Caco-2 (cell line): ENCODE measurements at regions not wholly inside any gene's neighbourhood (a gene's known extent, or its start where the extent isn't known, plus 50 kb on each side); places are given as distances from the start of the nearest gene placed in this dataset.
"Not testable (repeated sequence)": the region's sequence is repeated elsewhere in the genome, so short reads cannot be mapped to it uniquely, and the experiment has no call there.

Experiments
- BruUV-seq: library from RNA; stranded (reverse); fragments of 400-500 nt; replicated peaks from 2 replicates; lab custom pipeline; 2021; lab: Mats Ljungman, UMichigan
- CTCF ChIA-PET: fragments of 300-600 bp; sonication (Branson Sonifier 250); formaldehyde crosslinking; loops from one replicate; lab custom pipeline; 2022; ENCODE audit warnings: antibody characterized with exemption; lab: Charles Lee
- POLR2A ChIA-PET: fragments of 300-600 bp; sonication (Branson Sonifier 250); formaldehyde crosslinking; loops from one replicate; lab custom pipeline; 2022; ENCODE audit warnings: antibody characterized with exemption; lab: Charles Lee
- DNase-seq, 2 experiments: peaks; one replicate each; pipeline versions ENCODE4 v3.0.0 to v3.0.0-alpha.2; 2020 to 2022
- H3K27me3 ChIP-seq: replicated peaks from 2 replicates; pipeline ENCODE4 v1.6.0; 2011; ENCODE audit warnings: low read length; ENCODE audit not compliant: control insufficient read depth, insufficient read depth
- H3K36me3 ChIP-seq: 2 replicates; pipeline ENCODE4 v1.5.1; 2011; ENCODE audit warnings: low read length; ENCODE audit not compliant: control insufficient read depth, insufficient read depth
- H3K4me1 ChIP-seq: fragments of 250-450 bp; sonication (Bioruptor Pico); 2 replicates; pipeline ENCODE4 v1.5.1; 2020; ENCODE audit warnings: mild to moderate bottlenecking
- H3K4me3 ChIP-seq: 2 replicates; pipeline ENCODE4 v1.5.1; 2011; ENCODE audit warnings: low read depth, mild to moderate bottlenecking, control low read depth, low read length
- H3K9me3 ChIP-seq: fragments of 250-450 bp; sonication (Bioruptor Pico); 2 replicates; pipeline ENCODE4 v1.5.1; 2020; ENCODE audit warnings: mild to moderate bottlenecking, moderate library complexity
- H3K27ac Mint-ChIP-seq: one replicate; pipeline ENCODE4 v1.8.0; 2022; ENCODE audit warnings: mixed read lengths; ENCODE audit not compliant: unreplicated experiment
- H3K27me3 Mint-ChIP-seq: one replicate; pipeline ENCODE4 v1.8.0; 2022; ENCODE audit warnings: mixed read lengths; ENCODE audit not compliant: insufficient read depth, unreplicated experiment
- H3K36me3 Mint-ChIP-seq: one replicate; pipeline ENCODE4 v1.8.0; 2022; ENCODE audit warnings: mild to moderate bottlenecking, mixed read lengths; ENCODE audit not compliant: insufficient read depth, unreplicated experiment
- H3K4me1 Mint-ChIP-seq: one replicate; pipeline ENCODE4 v1.8.0; 2022; ENCODE audit warnings: low read depth, mixed read lengths; ENCODE audit not compliant: unreplicated experiment
- H3K4me3 Mint-ChIP-seq: one replicate; pipeline ENCODE4 v1.8.0; 2022; ENCODE audit warnings: mild to moderate bottlenecking, moderate library complexity, mixed read lengths; ENCODE audit not compliant: unreplicated experiment
- H3K9me3 Mint-ChIP-seq: one replicate; pipeline ENCODE4 v1.8.0; 2022; ENCODE audit warnings: mixed read lengths; ENCODE audit not compliant: unreplicated experiment
- CTCF ChIP-seq, 2 experiments: fragments of 200-600 bp in 1 of 2; IDR thresholded peaks; 1 replicate in 1 of 2; 2 replicates in 1 of 2; pipeline versions ENCODE4 v1.5.1 to v1.8.0; 2011 to 2022; ENCODE audit warnings: antibody characterized with exemption in 1 of 2, control low read depth in 1 of 2, inconsistent platforms in 1 of 2, low read depth in 1 of 2, low read length in 1 of 2, mild to moderate bottlenecking in 1 of 2, moderate library complexity in 1 of 2; ENCODE audit not compliant: insufficient read depth in 1 of 2, severe bottlenecking in 1 of 2, unreplicated experiment in 1 of 2
- intact Hi-C: fragments of 100-400 bp; cut with micrococcal nuclease; formaldehyde crosslinking; loops from one replicate; pipeline ENCODE4 v1.10.0; 2022; ENCODE audit not compliant: unreplicated experiment

- no peak overlapping the region for H3K27ac Mint-ChIP-seq
- no peak for DNase-seq
- Histone ChIP-seq H3K27me3 (no peaks in the 10 kb centered on the region), H3K4me3 (no peak overlapping the region), H3K4me1 (peaks cover 28% of the 10 kb centered on the region), H3K36me3 (no peaks in the 10 kb centered on the region), H3K9me3 (peaks cover 19% of the 10 kb centered on the region)
- CTCF ChIA-PET: interaction anchor here (0.6 kb wide), 1 partner anchor 1995 kb away, joined by 3 read pairs; no protein-coding TSS in a partner anchor
- H3K4me3 Mint-ChIP-seq: no peak overlapping the region
- intact Hi-C loops: no loop called here
- TF ChIP-seq CTCF (IDR thresholded peaks at IDR 0.05; ENCODE audit: insufficient read depth in 1 of 2, low read depth in 1 of 2, low read length in 1 of 2, severe bottlenecking in 1 of 2, unreplicated experiment in 1 of 2): no peak
- no peaks in the 10 kb centered on the region for H3K27me3 Mint-ChIP-seq
- peaks cover 22% of the 10 kb centered on the region for H3K4me1 Mint-ChIP-seq
- POLR2A ChIA-PET: no interaction called here
- peaks cover 22% of the 10 kb centered on the region for H3K9me3 Mint-ChIP-seq
- BruUV-seq: no TSS peak
- H3K36me3 Mint-ChIP-seq: peaks cover 6% of the 10 kb centered on the region
Observed at GRCh38 chr3:194054540-194054939, 81.4 kb upstream of the HES1 start.

GRCh38 chr3:194054961-194055360 lies 81.0 kb upstream of the HES1 start:
- BruUV-seq: no TSS peak
- no peak for TF ChIP-seq CTCF (IDR thresholded peaks at IDR 0.05; ENCODE audit: insufficient read depth in 1 of 2, low read depth in 1 of 2, low read length in 1 of 2, severe bottlenecking in 1 of 2, unreplicated experiment in 1 of 2)

DNA sequence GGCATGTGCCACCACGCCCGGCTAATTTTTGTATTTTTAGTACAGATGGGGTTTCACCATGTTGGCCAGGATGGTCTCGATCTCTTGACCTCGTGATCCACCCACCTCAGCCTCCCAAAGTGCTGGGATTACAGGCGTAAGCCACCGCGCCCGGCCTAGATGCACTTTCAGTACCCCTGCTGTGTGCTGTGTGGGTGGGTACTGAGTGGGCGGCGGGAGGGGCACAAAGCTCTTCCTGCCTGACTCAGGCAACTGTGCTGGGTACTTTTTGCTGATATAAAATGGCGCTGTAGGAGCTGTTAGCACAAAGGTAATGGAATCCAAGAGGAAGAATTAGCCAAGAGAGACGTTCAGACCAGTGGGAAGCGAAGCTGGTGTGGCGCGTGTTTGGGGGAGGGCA lies 79.6 kb upstream of the HES1 start:
- peaks cover 43% of the 10 kb centered on the region for H3K4me1 ChIP-seq
- H3K27me3 Mint-ChIP-seq: not testable (repeated sequence)
- peak overlapping the region; percentile 75 for H3K4me3 Mint-ChIP-seq

More at GRCh38 chr3:194054961-194055360, 81.0 kb upstream of the HES1 start:
- Histone ChIP-seq H3K9me3 (peaks cover 19% of the 10 kb centered on the region), H3K27me3 (no peaks in the 10 kb centered on the region), H3K4me1 (peaks cover 30% of the 10 kb centered on the region), H3K36me3 (no peaks in the 10 kb centered on the region), H3K4me3 (no peak overlapping the region)
- peaks cover 6% of the 10 kb centered on the region for H3K36me3 Mint-ChIP-seq
- ChIA-PET POLR2A (interaction anchor here (0.5 kb wide), 1 partner anchor 76 kb away, joined by 11 read pairs; no protein-coding TSS in a partner anchor), CTCF (no interaction called here)
- intact Hi-C loops: no loop called here
- H3K9me3 Mint-ChIP-seq: peaks cover 22% of the 10 kb centered on the region
- H3K27me3 Mint-ChIP-seq: no peaks in the 10 kb centered on the region
- DNase-seq: no peak
- H3K27ac Mint-ChIP-seq: no peak overlapping the region
- peaks cover 23% of the 10 kb centered on the region for H3K4me1 Mint-ChIP-seq
- no peak overlapping the region for H3K4me3 Mint-ChIP-seq

More for the DNA sequence above, 79.6 kb upstream of the HES1 start:
- Mint-ChIP-seq H3K9me3 (peaks cover 22% of the 10 kb centered on the region), H3K27ac (peak overlapping the region; percentile 59), H3K4me1 (peaks cover 33% of the 10 kb centered on the region)
- H3K27me3 ChIP-seq, H3K9me3 ChIP-seq, BruUV-seq, intact Hi-C loops, H3K36me3 Mint-ChIP-seq, H3K4me3 ChIP-seq, POLR2A ChIA-PET, CTCF ChIA-PET, DNase-seq, H3K36me3 ChIP-seq: not testable (repeated sequence)
